ENCODE measurements at regions not wholly inside any gene's neighbourhood (a gene's known extent, or its start where the extent isn't known, plus 50 kb on each side); places are given as distances from the start of the nearest gene placed in this dataset.

DNA sequence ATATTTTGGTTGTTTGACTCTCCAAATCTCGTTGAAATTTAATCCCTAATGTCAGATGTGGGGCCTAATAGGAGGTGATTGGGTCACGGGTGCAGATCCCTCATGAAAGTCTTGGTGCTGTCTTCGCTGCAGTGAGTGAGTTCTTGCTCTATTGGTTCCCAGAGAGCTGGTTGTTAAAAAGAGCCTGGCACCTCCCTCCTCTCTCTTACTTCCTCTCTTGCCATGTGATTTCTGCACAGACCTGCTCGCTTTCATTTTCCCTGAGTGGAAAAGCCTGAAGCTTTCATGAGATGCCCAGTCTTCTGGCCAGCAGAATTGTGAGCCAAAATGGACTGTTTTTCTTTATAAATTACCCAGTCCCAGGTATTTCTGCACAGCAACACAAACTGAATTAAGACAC, 221.6 kb downstream of the MAT2B start:
- Histone ChIP-seq H3K23ac (ENCODE audit: low read length in 2 of 2) (no peak overlapping the region), H4K8ac (ENCODE audit: low read length) (no peak overlapping the region), H2BK12ac (ENCODE audit: low read length in 2 of 2) (no peak overlapping the region), H3K4ac (ENCODE audit: low read depth in 1 of 2, low read length in 2 of 2) (no peak overlapping the region), H3K4me3 (ENCODE audit: insufficient read depth in 1 of 2, low read depth in 1 of 2, low read length in 2 of 2) (no peak overlapping the region), H3K14ac (ENCODE audit: low read length in 2 of 2) (no peak overlapping the region), H2AFZ (ENCODE audit: low read depth, low read length) (no peak overlapping the region), H3K18ac (ENCODE audit: low read depth in 1 of 2, low read length in 2 of 2) (no peak overlapping the region), H4K91ac (ENCODE audit: low read length) (no peak overlapping the region), H3K27me3 (ENCODE audit: control insufficient read depth in 1 of 2, insufficient read depth in 1 of 2, low read length in 2 of 2) (no peaks in the 10 kb centered on the region), H3K79me1 (replicated peaks; ENCODE audit: low read length, poor library complexity, severe bottlenecking) (no peaks in the 10 kb centered on the region), H3K36me3 (ENCODE audit: control insufficient read depth in 1 of 2, insufficient read depth in 2 of 2, low read depth in 1 of 2, low read length in 2 of 2) (no peaks in the 10 kb centered on the region), H3K4me1 (ENCODE audit: control insufficient read depth, insufficient read depth, low read depth, low read length) (no peaks in the 10 kb centered on the region), H3K27ac (ENCODE audit: low read length, poor library complexity, severe bottlenecking) (no peak overlapping the region), H2BK15ac (ENCODE audit: low read depth, poor library complexity, severe bottlenecking) (no peak overlapping the region), H3K9ac (ENCODE audit: low read length) (no peak overlapping the region), H2AK5ac (ENCODE audit: low read length, severe bottlenecking) (no peak overlapping the region), H2BK5ac (ENCODE audit: low read depth, low read length, poor library complexity, severe bottlenecking) (no peak overlapping the region), H3K9me3 (ENCODE audit: control insufficient read depth, low read length) (no peaks in the 10 kb centered on the region), H3K4me2 (ENCODE audit: low read length, poor library complexity, severe bottlenecking) (no peak overlapping the region), H2BK120ac (ENCODE audit: low read depth, low read length) (no peak overlapping the region)
- no peak for DNase-seq
- 83% methylated on average over 4 of the region's 4 CpGs for WGBS

DNA sequence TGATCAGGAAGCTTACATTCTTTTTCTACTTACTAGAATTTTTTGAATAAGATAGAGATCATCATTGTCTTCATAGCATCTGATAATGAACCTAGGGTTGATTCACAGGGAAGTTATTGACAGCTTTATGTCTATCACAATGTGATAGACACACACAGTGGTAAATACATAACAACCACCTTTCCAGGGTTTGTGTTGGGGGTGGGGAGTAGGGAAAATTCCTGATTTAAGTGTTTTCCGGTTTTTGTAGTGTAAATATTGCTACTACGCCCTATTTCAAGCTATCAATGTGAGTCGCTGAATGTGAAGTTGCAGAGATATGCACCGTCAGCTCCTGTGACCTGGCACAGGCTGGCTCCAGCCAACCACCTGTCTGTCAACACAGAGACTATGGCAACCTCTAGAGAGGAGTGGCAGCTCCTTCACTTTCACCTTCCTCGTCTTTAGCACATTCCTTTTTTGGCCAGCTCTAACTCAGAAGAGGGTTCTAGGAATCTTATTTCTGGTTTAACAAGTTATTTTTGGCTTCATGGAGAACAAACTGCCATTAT, 224.9 kb downstream of the MAT2B start:
- Histone ChIP-seq H4K91ac (ENCODE audit: low read length) (no peak overlapping the region), H3K9me3 (ENCODE audit: control insufficient read depth, low read length) (no peaks in the 10 kb centered on the region), H3K36me3 (ENCODE audit: control insufficient read depth in 1 of 2, insufficient read depth in 2 of 2, low read depth in 1 of 2, low read length in 2 of 2) (no peaks in the 10 kb centered on the region), H3K4me1 (ENCODE audit: control insufficient read depth, insufficient read depth, low read depth, low read length) (no peaks in the 10 kb centered on the region), H3K4me2 (ENCODE audit: low read length, poor library complexity, severe bottlenecking) (no peak overlapping the region), H2BK15ac (ENCODE audit: low read depth, poor library complexity, severe bottlenecking) (no peak overlapping the region), H2AFZ (ENCODE audit: low read depth, low read length) (no peak overlapping the region), H2BK5ac (ENCODE audit: low read depth, low read length, poor library complexity, severe bottlenecking) (no peak overlapping the region), H3K9ac (ENCODE audit: low read length) (no peak overlapping the region), H3K27me3 (ENCODE audit: control insufficient read depth in 1 of 2, insufficient read depth in 1 of 2, low read length in 2 of 2) (no peaks in the 10 kb centered on the region), H4K8ac (ENCODE audit: low read length) (no peak overlapping the region), H3K23ac (ENCODE audit: low read length in 2 of 2) (no peak overlapping the region), H3K27ac (ENCODE audit: low read length, poor library complexity, severe bottlenecking) (no peak overlapping the region), H3K14ac (ENCODE audit: low read length in 2 of 2) (no peak overlapping the region), H3K79me1 (replicated peaks; ENCODE audit: low read length, poor library complexity, severe bottlenecking) (no peaks in the 10 kb centered on the region), H3K4me3 (ENCODE audit: insufficient read depth in 1 of 2, low read depth in 1 of 2, low read length in 2 of 2) (no peak overlapping the region), H2BK120ac (ENCODE audit: low read depth, low read length) (no peak overlapping the region), H3K18ac (ENCODE audit: low read depth in 1 of 2, low read length in 2 of 2) (no peak overlapping the region), H2BK12ac (ENCODE audit: low read length in 2 of 2) (no peak overlapping the region), H3K4ac (ENCODE audit: low read depth in 1 of 2, low read length in 2 of 2) (no peak overlapping the region), H2AK5ac (ENCODE audit: low read length, severe bottlenecking) (no peak overlapping the region)
- DNase-seq = no peak
- 69% methylated on average over 4 of the region's 5 CpGs for WGBS

GRCh38 chr5:163731256-163731655, 225.8 kb downstream of the MAT2B start:
- no peaks in the 10 kb centered on the region for H3K4me1 ChIP-seq (ENCODE audit: control insufficient read depth, insufficient read depth, low read depth, low read length)
- H3K27ac ChIP-seq (ENCODE audit: low read length, poor library complexity, severe bottlenecking) = no peak overlapping the region
- no peak overlapping the region for H2BK120ac ChIP-seq (ENCODE audit: low read depth, low read length)
- H2BK15ac ChIP-seq (ENCODE audit: low read depth, poor library complexity, severe bottlenecking) = no peak overlapping the region
- H3K4me2 ChIP-seq (ENCODE audit: low read length, poor library complexity, severe bottlenecking) = no peak overlapping the region
- H3K4me3 ChIP-seq (ENCODE audit: insufficient read depth in 1 of 2, low read depth in 1 of 2, low read length in 2 of 2) = no peak overlapping the region
- H3K9ac ChIP-seq (ENCODE audit: low read length) = no peak overlapping the region
- H3K23ac ChIP-seq (ENCODE audit: low read length in 2 of 2) = no peak overlapping the region
- H3K36me3 ChIP-seq (ENCODE audit: control insufficient read depth in 1 of 2, insufficient read depth in 2 of 2, low read depth in 1 of 2, low read length in 2 of 2) = no peaks in the 10 kb centered on the region
- no peak overlapping the region for H3K4ac ChIP-seq (ENCODE audit: low read depth in 1 of 2, low read length in 2 of 2)
- H3K79me1 ChIP-seq (replicated peaks; ENCODE audit: low read length, poor library complexity, severe bottlenecking) = no peaks in the 10 kb centered on the region
- H4K91ac ChIP-seq (ENCODE audit: low read length) = no peak overlapping the region
- H3K14ac ChIP-seq (ENCODE audit: low read length in 2 of 2) = no peak overlapping the region
- H2AK5ac ChIP-seq (ENCODE audit: low read length, severe bottlenecking) = no peak overlapping the region
- H2AFZ ChIP-seq (ENCODE audit: low read depth, low read length) = no peak overlapping the region
- H3K9me3 ChIP-seq (ENCODE audit: control insufficient read depth, low read length) = no peaks in the 10 kb centered on the region
- WGBS = 88% methylated on average over 1 of the region's 2 CpGs
- H2BK5ac ChIP-seq (ENCODE audit: low read depth, low read length, poor library complexity, severe bottlenecking) = no peak overlapping the region
- H3K18ac ChIP-seq (ENCODE audit: low read depth in 1 of 2, low read length in 2 of 2) = no peak overlapping the region
- H4K8ac ChIP-seq (ENCODE audit: low read length) = no peak overlapping the region
- no peaks in the 10 kb centered on the region for H3K27me3 ChIP-seq (ENCODE audit: control insufficient read depth in 1 of 2, insufficient read depth in 1 of 2, low read length in 2 of 2)
- DNase-seq = no peak
- H2BK12ac ChIP-seq (ENCODE audit: low read length in 2 of 2) = no peak overlapping the region

DNA sequence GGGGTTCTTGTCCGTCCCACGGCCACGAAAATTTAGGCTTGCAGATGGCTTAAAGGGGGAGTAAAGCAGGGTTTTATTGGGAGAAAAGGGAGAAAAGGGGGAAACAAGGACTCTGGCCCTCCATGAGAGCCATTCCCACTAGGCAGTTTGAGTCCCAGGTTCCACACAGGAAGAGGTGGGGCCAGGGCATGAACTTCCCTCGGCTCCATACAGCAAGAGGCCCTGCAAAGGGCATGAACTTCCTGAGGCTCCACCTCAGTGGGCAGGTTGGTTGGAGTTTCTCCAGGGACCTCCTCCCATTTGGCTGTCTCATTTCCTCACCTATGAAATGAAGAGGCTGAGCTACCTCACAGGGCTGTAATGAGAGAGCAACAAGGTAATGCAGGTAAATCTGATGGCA, 229.7 kb downstream of the MAT2B start:
- 89% methylated on average over 4 of the region's 4 CpGs for WGBS
- Histone ChIP-seq H3K27ac (ENCODE audit: low read length, poor library complexity, severe bottlenecking) (no peak overlapping the region), H3K27me3 (ENCODE audit: control insufficient read depth in 1 of 2, insufficient read depth in 1 of 2, low read length in 2 of 2) (no peaks in the 10 kb centered on the region)

More for the DNA sequence above, 229.7 kb downstream of the MAT2B start:
- Histone ChIP-seq H3K14ac (ENCODE audit: low read length in 2 of 2) (no peak overlapping the region), H3K9me3 (ENCODE audit: control insufficient read depth, low read length) (no peaks in the 10 kb centered on the region), H3K4ac (ENCODE audit: low read depth in 1 of 2, low read length in 2 of 2) (no peak overlapping the region), H2BK120ac (ENCODE audit: low read depth, low read length) (no peak overlapping the region), H2BK15ac (ENCODE audit: low read depth, poor library complexity, severe bottlenecking) (no peak overlapping the region), H3K36me3 (ENCODE audit: control insufficient read depth in 1 of 2, insufficient read depth in 2 of 2, low read depth in 1 of 2, low read length in 2 of 2) (no peaks in the 10 kb centered on the region), H3K23ac (ENCODE audit: low read length in 2 of 2) (no peak overlapping the region), H3K18ac (ENCODE audit: low read depth in 1 of 2, low read length in 2 of 2) (no peak overlapping the region), H2BK12ac (ENCODE audit: low read length in 2 of 2) (no peak overlapping the region), H3K4me2 (ENCODE audit: low read length, poor library complexity, severe bottlenecking) (no peak overlapping the region), H2BK5ac (ENCODE audit: low read depth, low read length, poor library complexity, severe bottlenecking) (no peak overlapping the region), H2AK5ac (ENCODE audit: low read length, severe bottlenecking) (no peak overlapping the region), H3K4me3 (ENCODE audit: insufficient read depth in 1 of 2, low read depth in 1 of 2, low read length in 2 of 2) (no peak overlapping the region), H4K8ac (ENCODE audit: low read length) (no peak overlapping the region), H3K79me1 (replicated peaks; ENCODE audit: low read length, poor library complexity, severe bottlenecking) (no peaks in the 10 kb centered on the region), H3K9ac (ENCODE audit: low read length) (no peak overlapping the region), H4K91ac (ENCODE audit: low read length) (no peak overlapping the region), H3K4me1 (ENCODE audit: control insufficient read depth, insufficient read depth, low read depth, low read length) (no peaks in the 10 kb centered on the region), H2AFZ (ENCODE audit: low read depth, low read length) (no peak overlapping the region)
- no peak for DNase-seq
